ENCODE measurements at regions not wholly inside any gene's neighbourhood (a gene's known extent, or its start where the extent isn't known, plus 50 kb on each side); places are given as distances from the start of the nearest gene placed in this dataset.
A peak's percentile ranks its signal among the peaks of the same experiment; 100 is the strongest.
"Not testable (repeated sequence)": the region's sequence is repeated elsewhere in the genome, so short reads cannot be mapped to it uniquely, and the experiment has no call there.

GRCh38 chr6:71007298-71007697, 50.4 kb upstream of the B3GAT2 start:
- H3K27ac ChIP-seq (ENCODE audit: low read depth, low read length); H3K27me3 ChIP-seq (ENCODE audit: control insufficient read depth, insufficient read depth, low read length, poor library complexity, severe bottlenecking); H3K4me1 ChIP-seq (ENCODE audit: control insufficient read depth, insufficient read depth, low read length); H3K4me3 Mint-ChIP-seq; H3K9ac ChIP-seq (ENCODE audit: extremely low read depth, low read length, poor library complexity, severe bottlenecking); H3K4me1 Mint-ChIP-seq; H3K27ac Mint-ChIP-seq; H3K4me3 ChIP-seq (ENCODE audit: low read length); H3K36me3 ChIP-seq (ENCODE audit: control insufficient read depth, insufficient read depth, low read length); H3K36me3 Mint-ChIP-seq (ENCODE audit: low read depth); H3K27me3 Mint-ChIP-seq (ENCODE audit: insufficient read depth): not testable (repeated sequence)
- peak; percentile 48 for TF ChIP-seq CTCF (conservative IDR thresholded peaks at IDR 0.05)
- peaks cover 36% of the 10 kb centered on the region for H3K9me3 Mint-ChIP-seq
- H3K9me3 ChIP-seq (ENCODE audit: control insufficient read depth, low read length), result peaks cover 49% of the 10 kb centered on the region
- DNase-seq, result peak; percentile 66

DNA sequence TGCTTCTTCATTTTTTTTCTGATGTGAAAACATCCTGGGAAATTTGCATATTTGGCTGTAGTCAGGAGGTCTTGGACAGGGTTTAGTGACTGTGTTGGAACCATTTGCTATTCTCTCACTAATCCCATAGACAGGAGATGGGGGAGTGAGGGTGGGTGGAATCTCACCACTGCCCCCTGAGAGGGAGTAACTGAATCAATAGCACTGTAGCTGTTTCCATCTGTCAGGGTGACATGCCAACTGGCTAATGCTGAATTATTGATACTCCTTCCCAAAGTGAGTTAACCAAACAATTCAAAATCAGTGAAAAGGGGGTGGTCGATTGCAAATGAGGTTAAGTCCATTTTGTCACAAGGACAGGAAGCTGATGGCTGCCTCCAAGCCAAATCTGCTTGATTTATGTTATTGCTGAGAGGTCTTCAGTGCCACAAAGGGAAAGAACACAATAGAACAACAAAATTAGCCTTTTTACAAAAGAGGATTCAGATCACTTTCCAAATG, 55.1 kb upstream of the B3GAT2 start:
- no peak overlapping the region for H3K27ac Mint-ChIP-seq
- 71 to 75% methylated on average over 1 of the region's 1 CpG for WGBS, 2 experiments (ENCODE audit: insufficient coverage in 1 of 2, insufficient read length in 1 of 2)
- DNase-seq, result no peak

GRCh38 chr6:71012866-71013469, 56.1 kb upstream of the B3GAT2 start:
- Histone ChIP-seq H3K36me3 (ENCODE audit: control insufficient read depth, insufficient read depth, low read length) (no peaks in the 10 kb centered on the region), H3K4me1 (ENCODE audit: control insufficient read depth, insufficient read depth, low read length) (no peaks in the 10 kb centered on the region), H3K27ac (ENCODE audit: low read depth, low read length) (no peak overlapping the region), H3K9me3 (ENCODE audit: control insufficient read depth, low read length) (peaks cover 15% of the 10 kb centered on the region), H3K4me3 (ENCODE audit: low read length) (no peak overlapping the region), H3K27me3 (ENCODE audit: control insufficient read depth, insufficient read depth, low read length, poor library complexity, severe bottlenecking) (no peaks in the 10 kb centered on the region), H3K9ac (ENCODE audit: extremely low read depth, low read length, poor library complexity, severe bottlenecking) (no peak overlapping the region)
- Mint-ChIP-seq H3K27me3 (ENCODE audit: insufficient read depth) (peaks cover 15% of the 10 kb centered on the region), H3K27ac (no peak overlapping the region), H3K36me3 (ENCODE audit: low read depth) (no peaks in the 10 kb centered on the region), H3K4me3 (no peak overlapping the region), H3K4me1 (peaks cover 8% of the 10 kb centered on the region), H3K9me3 (peaks cover 2% of the 10 kb centered on the region)
- whole genome bisulfite sequencing, 2 experiments (ENCODE audit: insufficient coverage in 1 of 2, insufficient read length in 1 of 2), result 50 to 59% methylated on average over 3 to 5 of the region's 5 CpGs
- peak; percentile 95 for TF ChIP-seq CTCF (conservative IDR thresholded peaks at IDR 0.05)
- DNase-seq, result peak; percentile 50

More for the DNA sequence above, 55.1 kb upstream of the B3GAT2 start:
- Histone ChIP-seq H3K4me1 (ENCODE audit: control insufficient read depth, insufficient read depth, low read length) (no peaks in the 10 kb centered on the region), H3K9me3 (ENCODE audit: control insufficient read depth, low read length) (peaks cover 25% of the 10 kb centered on the region), H3K27ac (ENCODE audit: low read depth, low read length) (no peak overlapping the region), H3K27me3 (ENCODE audit: control insufficient read depth, insufficient read depth, low read length, poor library complexity, severe bottlenecking) (no peaks in the 10 kb centered on the region), H3K9ac (ENCODE audit: extremely low read depth, low read length, poor library complexity, severe bottlenecking) (no peak overlapping the region), H3K36me3 (ENCODE audit: control insufficient read depth, insufficient read depth, low read length) (no peaks in the 10 kb centered on the region), H3K4me3 (ENCODE audit: low read length) (no peak overlapping the region)
- H3K27me3 Mint-ChIP-seq (ENCODE audit: insufficient read depth), result peaks cover 15% of the 10 kb centered on the region
- H3K4me3 Mint-ChIP-seq, result no peak overlapping the region
- H3K4me1 Mint-ChIP-seq, result peaks cover 8% of the 10 kb centered on the region
- peaks cover 7% of the 10 kb centered on the region for H3K9me3 Mint-ChIP-seq
- no peaks in the 10 kb centered on the region for H3K36me3 Mint-ChIP-seq (ENCODE audit: low read depth)
- TF ChIP-seq CTCF (conservative IDR thresholded peaks at IDR 0.05), result no peak

All from endodermal cell (in vitro differentiated cells).